Lower leg skin (tissue), 3 donors: ENCODE measurements at regions not wholly inside any gene's neighbourhood (a gene's known extent, or its start where the extent isn't known, plus 50 kb on each side); places are given as distances from the start of the nearest gene placed in this dataset.

Experiments
- CTCF ChIP-seq, 3 donors: fragments of 450-650 bp; IDR thresholded peaks; one replicate each; pipeline ENCODE4 v1.5.1; 2016; ENCODE audit warnings: antibody characterized with exemption in 3 of 3, mild to moderate bottlenecking in 3 of 3, moderate library complexity in 2 of 3
- POLR2A ChIP-seq, 2 donors: fragments of 450-650 bp; IDR thresholded peaks; one replicate each; pipeline ENCODE4 v1.6.1; 2016 to 2017; ENCODE audit warnings: antibody characterized with exemption in 2 of 2, mild to moderate bottlenecking in 1 of 2, moderate library complexity in 1 of 2

DNA sequence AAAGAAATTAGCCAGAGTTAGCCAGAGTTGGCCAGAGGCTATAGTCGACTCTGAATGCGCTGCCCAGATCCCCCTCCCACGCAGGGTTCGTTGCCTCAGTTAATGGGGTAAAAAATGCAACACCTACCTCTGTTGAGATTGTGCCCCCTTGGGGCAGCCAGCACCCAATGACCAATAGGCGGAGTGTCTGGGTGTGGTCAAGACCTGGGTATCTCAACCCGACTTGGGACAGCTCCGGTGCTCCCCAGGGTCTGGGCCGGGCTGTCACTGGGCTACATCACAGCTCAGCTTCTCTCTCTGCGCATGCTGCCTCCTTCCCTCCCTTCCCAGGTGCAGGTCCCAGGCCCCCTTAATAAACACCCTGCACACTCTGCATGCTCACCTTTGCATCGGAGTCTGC lies 59.6 kb upstream of the GCSH start:
- TF ChIP-seq CTCF (IDR thresholded peaks at IDR 0.05): no peak
- no peak for TF ChIP-seq POLR2A (IDR thresholded peaks at IDR 0.05)
